OCI-LY7 (cell line): ENCODE measurements at regions not wholly inside any gene's neighbourhood (a gene's known extent, or its start where the extent isn't known, plus 50 kb on each side); places are given as distances from the start of the nearest gene placed in this dataset.

Experiments
- CTCF ChIP-seq: fragments of 200-600 bp; sonication (generic); conservative IDR thresholded peaks from 2 replicates; pipeline ENCODE4 v1.5.1; 2014; ENCODE audit warnings: mild to moderate bottlenecking, antibody characterized with exemption, low read length, moderate library complexity, mixed read lengths
- EZH2phosphoT487 ChIP-seq: fragments of 200-600 bp; sonication (generic); IDR thresholded peaks from 2 replicates; pipeline ENCODE4 v1.6.1; 2018; ENCODE audit warnings: low read depth, borderline replicate concordance, mild to moderate bottlenecking, mixed run types, antibody characterized with exemption, low read length, moderate library complexity, mixed read lengths

DNA sequence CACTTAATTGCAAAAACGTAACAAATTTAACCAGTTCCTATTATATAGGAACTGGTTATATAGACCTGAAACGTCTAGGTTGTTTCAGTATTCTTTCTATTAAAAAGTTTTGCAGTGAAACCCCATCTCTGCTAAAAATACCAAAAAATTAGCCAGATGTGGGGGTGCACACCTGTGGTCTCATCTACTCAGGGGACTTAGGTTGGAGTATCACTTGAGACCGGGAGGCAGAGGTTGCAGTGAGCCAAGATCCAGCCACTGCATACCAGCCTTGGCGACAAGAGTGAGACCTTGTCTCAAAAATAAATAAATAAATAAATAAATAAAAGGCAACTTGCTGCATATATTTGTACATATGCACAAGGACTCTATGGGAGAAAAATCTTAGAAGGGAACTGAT lies 387.0 kb downstream of the TUSC7 start:
- TF ChIP-seq CTCF (no peak), EZH2phosphoT487 (no peak)
